ENCODE measurements at regions not wholly inside any gene's neighbourhood (a gene's known extent, or its start where the extent isn't known, plus 50 kb on each side); places are given as distances from the start of the nearest gene placed in this dataset.

GRCh38 chr2:5070257-5070656 lies 621.9 kb upstream of the SOX11 start:
- DNase-seq (ENCODE audit: low spot score): no peak

GRCh38 chr2:5074733-5075132 lies 617.5 kb upstream of the SOX11 start:
- no peak for DNase-seq (ENCODE audit: low spot score)

GRCh38 chr2:5076599-5076998 lies 615.6 kb upstream of the SOX11 start:
- no peak for DNase-seq (ENCODE audit: low spot score)

GRCh38 chr2:5077479-5078089 lies 614.6 kb upstream of the SOX11 start:
- no peak for DNase-seq (ENCODE audit: low spot score)

- no peak for DNase-seq (ENCODE audit: low spot score)
These were observed 608.8 kb upstream of the SOX11 start for GRCh38 chr2:5083402-5083801.

- no peak for DNase-seq (ENCODE audit: low spot score)
These were observed 602.8 kb upstream of the SOX11 start for GRCh38 chr2:5089409-5089808.

GRCh38 chr2:5093056-5093455 lies 599.1 kb upstream of the SOX11 start:
- no peak for DNase-seq (ENCODE audit: low spot score)

- DNase-seq (ENCODE audit: low spot score): no peak
These were observed 598.7 kb upstream of the SOX11 start for GRCh38 chr2:5093518-5093917.

GRCh38 chr2:5094192-5094591 lies 598.0 kb upstream of the SOX11 start:
- DNase-seq (ENCODE audit: low spot score): no peak

GRCh38 chr2:5098286-5098685 lies 593.9 kb upstream of the SOX11 start:
- DNase-seq (ENCODE audit: low spot score): no peak

GRCh38 chr2:5102823-5103222 lies 589.4 kb upstream of the SOX11 start:
- no peak for DNase-seq (ENCODE audit: low spot score)

GRCh38 chr2:5111581-5111980 lies 580.6 kb upstream of the SOX11 start:
- no peak for DNase-seq (ENCODE audit: low spot score)

- DNase-seq (ENCODE audit: low spot score): no peak
These were observed 573.1 kb upstream of the SOX11 start for GRCh38 chr2:5119046-5119445.

GRCh38 chr2:5121121-5121520 lies 571.1 kb upstream of the SOX11 start:
- no peak for DNase-seq (ENCODE audit: low spot score)

- DNase-seq (ENCODE audit: low spot score): no peak
These were observed 570.5 kb upstream of the SOX11 start for GRCh38 chr2:5121642-5122041.

GRCh38 chr2:5123582-5124196 lies 568.5 kb upstream of the SOX11 start:
- DNase-seq (ENCODE audit: low spot score): no peak

- DNase-seq (ENCODE audit: low spot score): no peak
These were observed 567.0 kb upstream of the SOX11 start for GRCh38 chr2:5125017-5125730.

- DNase-seq (ENCODE audit: low spot score): no peak
These were observed 559.9 kb upstream of the SOX11 start for GRCh38 chr2:5132281-5132680.

GRCh38 chr2:5140347-5140746 lies 551.8 kb upstream of the SOX11 start:
- no peak for DNase-seq (ENCODE audit: low spot score)

GRCh38 chr2:5144159-5144558 lies 548.0 kb upstream of the SOX11 start:
- no peak for DNase-seq (ENCODE audit: low spot score)

- DNase-seq (ENCODE audit: low spot score): no peak
These were observed 547.1 kb upstream of the SOX11 start for GRCh38 chr2:5145053-5145452.

- no peak for DNase-seq (ENCODE audit: low spot score)
These were observed 546.4 kb upstream of the SOX11 start for GRCh38 chr2:5145801-5146200.

- DNase-seq (ENCODE audit: low spot score): no peak
These were observed 543.6 kb upstream of the SOX11 start for GRCh38 chr2:5148392-5149085.

Data from pons (tissue), 1 donor.